ENCODE measurements at regions not wholly inside any gene's neighbourhood (a gene's known extent, or its start where the extent isn't known, plus 50 kb on each side); places are given as distances from the start of the nearest gene placed in this dataset.

DNA sequence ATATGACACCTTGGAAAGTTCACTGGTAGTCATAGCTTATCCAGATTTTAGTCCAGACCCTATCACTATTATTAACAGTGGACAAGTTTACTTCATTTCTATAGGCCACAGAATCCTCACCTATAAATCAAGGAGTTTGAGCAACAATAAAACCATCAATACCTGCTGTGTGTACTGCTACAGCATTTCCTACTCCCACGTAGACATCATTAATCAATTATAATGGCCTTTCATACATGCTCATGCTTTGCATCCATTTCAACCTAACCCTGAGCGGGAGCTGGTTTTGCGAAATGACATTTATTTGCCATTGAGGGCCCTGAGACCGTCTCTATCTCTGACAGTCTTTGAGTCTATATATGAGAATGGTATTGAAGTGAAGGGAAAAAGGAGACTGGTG is 312.3 kb downstream of the FAT3 start:
- POLR2A ChIA-PET, result no interaction called here
- peak; percentile 16 for DNase-seq (ENCODE audit: extremely low spot score)
- TF ChIP-seq TARDBP (IDR thresholded peaks at IDR 0.05) (no peak), FOXA1 (IDR thresholded peaks at IDR 0.05) (no peak), LEF1 (IDR thresholded peaks at IDR 0.05; ENCODE audit: borderline replicate concordance) (no peak), ARNT (IDR thresholded peaks at IDR 0.05) (no peak), FOXM1 (IDR thresholded peaks at IDR 0.05; ENCODE audit: borderline replicate concordance) (no peak), CTBP1 (IDR thresholded peaks at IDR 0.05; ENCODE audit: borderline replicate concordance) (no peak)
- TF ChIP-seq, protein P1, sequence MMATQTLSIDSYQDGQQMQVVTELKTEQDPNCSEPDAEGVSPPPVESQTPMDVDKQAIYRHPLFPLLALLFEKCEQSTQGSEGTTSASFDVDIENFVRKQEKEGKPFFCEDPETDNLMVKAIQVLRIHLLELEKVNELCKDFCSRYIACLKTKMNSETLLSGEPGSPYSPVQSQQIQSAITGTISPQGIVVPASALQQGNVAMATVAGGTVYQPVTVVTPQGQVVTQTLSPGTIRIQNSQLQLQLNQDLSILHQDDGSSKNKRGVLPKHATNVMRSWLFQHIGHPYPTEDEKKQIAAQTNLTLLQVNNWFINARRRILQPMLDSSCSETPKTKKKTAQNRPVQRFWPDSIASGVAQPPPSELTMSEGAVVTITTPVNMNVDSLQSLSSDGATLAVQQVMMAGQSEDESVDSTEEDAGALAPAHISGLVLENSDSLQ (IDR thresholded peaks at IDR 0.05), result peak; percentile 67
- CTCF ChIA-PET, result no interaction called here

DNA sequence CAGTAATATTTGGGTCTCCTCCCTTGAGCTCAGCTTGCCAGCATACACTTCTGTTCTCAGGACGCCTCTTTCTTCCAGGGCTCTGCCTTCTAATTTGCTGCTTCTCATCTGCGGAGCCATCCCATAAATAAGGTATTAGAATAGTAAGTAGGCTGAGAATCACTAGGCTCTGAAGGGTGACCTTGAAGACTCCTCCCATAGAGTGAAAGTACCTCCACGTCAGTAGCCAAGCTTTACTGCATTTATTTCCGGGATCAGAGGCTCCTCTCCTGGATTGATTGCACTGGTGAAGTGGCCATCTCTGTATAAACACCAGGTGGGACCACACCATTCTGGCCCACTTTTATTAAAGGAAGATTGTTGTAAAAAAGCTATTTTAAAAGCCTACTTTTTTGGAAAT is 315.5 kb downstream of the FAT3 start:
- POLR2A ChIA-PET, result no interaction called here
- no peak for DNase-seq (ENCODE audit: extremely low spot score)
- TF ChIP-seq FOXK2 (IDR thresholded peaks at IDR 0.05), result no peak
- no peak for TF ChIP-seq NFRKB (IDR thresholded peaks at IDR 0.05)
- no peak for TF ChIP-seq ELF4 (IDR thresholded peaks at IDR 0.05)
- no peak for TF ChIP-seq HDGF (IDR thresholded peaks at IDR 0.05; ENCODE audit: borderline replicate concordance)
- TF ChIP-seq, protein P1 (IDR thresholded peaks at IDR 0.05), result no peak
- TF ChIP-seq CTBP1 (IDR thresholded peaks at IDR 0.05; ENCODE audit: borderline replicate concordance), result no peak
- TF ChIP-seq L3MBTL2 (conservative IDR thresholded peaks at IDR 0.05), result no peak
- TF ChIP-seq FOXA1 (IDR thresholded peaks at IDR 0.05), result no peak
- TF ChIP-seq SUZ12 (IDR thresholded peaks at IDR 0.05), result no peak
- no peak for TF ChIP-seq ARNT (IDR thresholded peaks at IDR 0.05)
- CTCF ChIA-PET, result no interaction called here

DNA sequence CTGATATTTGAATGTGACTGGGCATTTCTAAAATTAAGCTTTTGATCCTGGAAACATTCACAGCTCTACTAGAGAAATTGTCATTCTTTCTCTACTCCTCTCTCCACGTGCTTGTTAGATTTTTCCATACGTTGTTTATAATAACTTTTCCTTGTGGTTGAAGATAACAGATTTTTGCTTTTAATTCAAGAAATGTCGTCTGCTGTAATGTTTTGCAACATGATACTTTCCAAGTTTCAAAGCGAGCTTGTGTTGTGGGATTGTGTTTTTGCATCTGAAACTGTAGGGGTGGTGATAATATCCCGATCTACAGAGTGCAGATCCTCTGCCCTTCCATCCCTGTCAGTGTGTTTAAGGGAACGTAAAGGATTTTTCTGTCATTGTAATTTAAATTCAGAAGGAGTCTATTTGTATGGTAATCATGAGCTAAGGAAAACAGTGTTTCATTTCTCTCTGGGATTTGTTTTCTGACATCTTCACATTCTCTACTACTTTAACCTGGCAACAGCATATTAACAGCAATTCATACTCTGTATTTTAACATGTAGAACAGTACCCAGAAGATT is 321.4 kb downstream of the FAT3 start:
- ChIA-PET POLR2A (no interaction called here), CTCF (interaction anchor here (0.9 kb wide), 1 partner anchor 10 kb away, joined by 3 read pairs; no protein-coding TSS in a partner anchor)
- TF ChIP-seq ELF4 (IDR thresholded peaks at IDR 0.05) (no peak), LEF1 (IDR thresholded peaks at IDR 0.05; ENCODE audit: borderline replicate concordance) (no peak), SP1 (IDR thresholded peaks at IDR 0.05) (no peak), NFRKB (IDR thresholded peaks at IDR 0.05) (no peak), CTBP1 (IDR thresholded peaks at IDR 0.05; ENCODE audit: borderline replicate concordance) (no peak), SUZ12 (IDR thresholded peaks at IDR 0.05) (no peak), FOXA1 (IDR thresholded peaks at IDR 0.05) (no peak), FOXK2 (IDR thresholded peaks at IDR 0.05) (no peak), HDGF (IDR thresholded peaks at IDR 0.05; ENCODE audit: borderline replicate concordance) (no peak), ARNT (IDR thresholded peaks at IDR 0.05) (no peak), TARDBP (IDR thresholded peaks at IDR 0.05) (no peak), L3MBTL2 (conservative IDR thresholded peaks at IDR 0.05) (no peak), FOXM1 (IDR thresholded peaks at IDR 0.05; ENCODE audit: borderline replicate concordance) (no peak), BHLHE40 (IDR thresholded peaks at IDR 0.05; ENCODE audit: borderline replicate concordance) (no peak), ZNF384 (IDR thresholded peaks at IDR 0.05) (no peak)
- TF ChIP-seq, protein P1 (IDR thresholded peaks at IDR 0.05), result no peak
- DNase-seq (ENCODE audit: extremely low spot score), result no peak

DNA sequence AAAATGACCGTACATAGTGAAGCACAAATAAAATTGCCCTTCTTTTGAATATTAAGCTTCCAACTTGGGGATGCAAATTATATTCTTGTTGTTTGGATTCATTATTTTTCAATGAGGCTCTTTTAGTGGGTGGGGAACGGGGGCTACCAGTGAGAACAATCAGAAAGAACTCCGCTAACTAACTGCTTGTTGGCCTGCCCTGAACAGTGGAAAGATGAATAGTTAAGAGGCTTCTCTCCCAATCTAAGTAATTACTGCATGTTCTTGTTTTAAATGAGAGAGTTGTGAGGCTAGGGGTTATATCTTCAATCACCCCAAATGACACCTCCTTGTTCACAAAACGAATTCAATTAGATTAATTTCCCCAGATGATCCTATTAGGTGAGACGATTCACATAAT is 322.0 kb downstream of the FAT3 start:
- ChIA-PET CTCF (interaction anchor here (0.9 kb wide), 1 partner anchor 11 kb away, joined by 3 read pairs; no protein-coding TSS in a partner anchor), POLR2A (no interaction called here)
- no peak for DNase-seq (ENCODE audit: extremely low spot score)
- TF ChIP-seq FOXK2 (IDR thresholded peaks at IDR 0.05), result no peak
- TF ChIP-seq FOXM1 (IDR thresholded peaks at IDR 0.05; ENCODE audit: borderline replicate concordance), result no peak
- TF ChIP-seq HDGF (IDR thresholded peaks at IDR 0.05; ENCODE audit: borderline replicate concordance), result no peak

DNA sequence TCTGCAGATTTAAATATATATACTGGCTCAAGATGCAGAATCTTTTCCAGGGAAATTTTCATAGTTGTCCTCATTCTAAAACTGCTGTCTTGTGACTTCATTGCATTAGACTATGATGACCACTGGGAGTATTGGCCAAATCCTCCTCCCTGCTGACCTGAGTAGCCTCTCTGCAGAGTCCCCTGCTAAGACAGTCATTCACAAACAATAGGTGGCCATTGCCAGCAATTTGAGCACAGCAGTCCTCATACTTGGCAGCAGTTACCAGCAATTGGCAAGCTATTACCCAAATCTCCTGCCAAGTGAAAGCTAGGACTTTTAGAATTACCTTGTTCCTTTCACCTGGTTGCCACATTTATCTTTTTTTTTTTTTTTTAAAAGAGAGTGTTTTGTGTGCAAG is 325.8 kb downstream of the FAT3 start:
- ChIA-PET POLR2A (no interaction called here), CTCF (no interaction called here)
- no peak for DNase-seq (ENCODE audit: extremely low spot score)
- TF ChIP-seq FOXK2 (IDR thresholded peaks at IDR 0.05), result no peak
- no peak for TF ChIP-seq NFRKB (IDR thresholded peaks at IDR 0.05)

DNA sequence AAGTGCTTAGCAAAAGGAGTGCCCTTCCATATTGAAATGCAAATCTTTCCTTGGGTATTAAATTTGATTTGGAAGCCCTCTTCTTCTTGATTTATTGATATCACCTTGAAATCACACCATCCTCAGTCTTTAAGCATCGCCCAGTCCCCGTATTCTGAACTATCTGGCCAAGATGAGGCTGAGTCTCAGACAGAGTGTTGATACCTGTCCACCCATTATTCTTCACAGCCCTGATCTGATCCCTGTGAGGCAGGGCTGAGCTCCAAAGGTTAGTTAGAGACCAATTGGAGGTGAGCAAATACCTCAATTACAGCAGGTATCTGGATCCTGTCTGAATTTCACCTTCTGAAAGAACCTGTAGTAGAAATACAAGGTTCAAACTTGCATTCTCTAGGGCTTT is 326.3 kb downstream of the FAT3 start:
- POLR2A ChIA-PET, result no interaction called here
- TF ChIP-seq BHLHE40 (IDR thresholded peaks at IDR 0.05; ENCODE audit: borderline replicate concordance) (no peak), FOXK2 (IDR thresholded peaks at IDR 0.05) (no peak), SP1 (IDR thresholded peaks at IDR 0.05) (no peak), SUZ12 (IDR thresholded peaks at IDR 0.05) (no peak), LEF1 (IDR thresholded peaks at IDR 0.05; ENCODE audit: borderline replicate concordance) (no peak), NFRKB (IDR thresholded peaks at IDR 0.05) (no peak), CTBP1 (IDR thresholded peaks at IDR 0.05; ENCODE audit: borderline replicate concordance) (no peak), HDGF (IDR thresholded peaks at IDR 0.05; ENCODE audit: borderline replicate concordance) (no peak), FOXM1 (IDR thresholded peaks at IDR 0.05; ENCODE audit: borderline replicate concordance) (no peak), TARDBP (IDR thresholded peaks at IDR 0.05) (no peak), ZNF384 (IDR thresholded peaks at IDR 0.05) (no peak), FOXA1 (IDR thresholded peaks at IDR 0.05) (no peak), ARNT (IDR thresholded peaks at IDR 0.05) (no peak), L3MBTL2 (conservative IDR thresholded peaks at IDR 0.05) (no peak), ELF4 (IDR thresholded peaks at IDR 0.05) (no peak)
- TF ChIP-seq, protein P1 (IDR thresholded peaks at IDR 0.05), result no peak

More for the DNA sequence above, 326.3 kb downstream of the FAT3 start:
- DNase-seq (ENCODE audit: extremely low spot score), result no peak
- CTCF ChIA-PET, result no interaction called here

Measured in HEK293T (cell line).